HCT116 (cell line): ENCODE measurements at regions not wholly inside any gene's neighbourhood (a gene's known extent, or its start where the extent isn't known, plus 50 kb on each side); places are given as distances from the start of the nearest gene placed in this dataset.

Source experiments
- ATAC-seq: fragments of 200-7000 bp; cut with Tn5 transposase; 2 replicates; pipeline ENCODE4 v1.9.1; 2020; ENCODE audit warnings: mild to moderate bottlenecking, moderate library complexity
- BruUV-seq: library from RNA; stranded (reverse); fragments of 400-500 nt; replicated peaks from 2 replicates; lab custom pipeline; 2021; lab: Mats Ljungman, UMichigan
- CTCF ChIA-PET: fragments of 300-600 bp; sonication (Branson Sonifier 250); formaldehyde crosslinking; loops from one replicate; lab custom pipeline; 2021; ENCODE audit warnings: antibody characterized with exemption; lab: Charles Lee
- POLR2A ChIA-PET: fragments of 300-600, 350-600 bp; sonication (Branson Sonifier 250); formaldehyde crosslinking; loops from one replicate; lab custom pipeline; 2021; ENCODE audit warnings: antibody characterized with exemption; lab: Charles Lee
- RAD21 ChIA-PET, 2 experiments: fragments of 300-600 bp; sonication (Branson Sonifier 250); formaldehyde crosslinking; loops; one replicate each; lab custom pipeline; 2023; ENCODE audit warnings: low total read pairs in 2 of 2; ENCODE audit not compliant: uncharacterized antibody in 2 of 2, unreplicated experiment in 2 of 2, low non-redundant PET in 1 of 2; lab: Charles Lee
- DNase-seq: peaks from one replicate; pipeline ENCODE4 v3.0.0-alpha.2; 2010; ENCODE audit warnings: low read depth, low spot score
- H2AFZ ChIP-seq: fragments of 200-600 bp; shearing (Covaris generic), sonication (generic); 2 replicates; pipeline ENCODE4 v1.6.1; 2017; ENCODE audit warnings: low read depth, mixed run types, mixed read lengths, antibody characterized with exemption, low read length; ENCODE audit not compliant: poor library complexity, severe bottlenecking
- H3K27ac ChIP-seq: 2 replicates; pipeline ENCODE4 v1.5.1; 2012; ENCODE audit warnings: low read depth, low read length
- H3K27me3 ChIP-seq: fragments of 200-600 bp; sonication (generic); 2 replicates; pipeline ENCODE4 v1.6.1; 2016; ENCODE audit warnings: mixed run types, low read length, mixed read lengths; ENCODE audit not compliant: insufficient read depth
- H3K36me3 ChIP-seq, 2 experiments: fragments of 200-500 bp in 1 of 2; fragments of 200-600 bp in 1 of 2; sonication (Bioruptor generic) in 1 of 2; sonication (generic) in 1 of 2; 2 replicates each; pipeline versions ENCODE4 v1.5.1 to v1.6.1; 2014 to 2016; ENCODE audit warnings: low read length in 2 of 2, inconsistent platforms in 1 of 2, mixed read lengths in 1 of 2, mixed run types in 1 of 2; ENCODE audit not compliant: insufficient read depth in 2 of 2, control insufficient read depth in 1 of 2
- H3K4me1 ChIP-seq, 2 experiments: fragments of 200-600 bp in 1 of 2; sonication (generic) in 1 of 2; 2 replicates each; pipeline versions ENCODE4 v1.5.1 to v1.6.1; 2012 to 2017; ENCODE audit warnings: low read length in 2 of 2, inconsistent platforms in 1 of 2, mild to moderate bottlenecking in 1 of 2, mixed read lengths in 1 of 2, mixed run types in 1 of 2, moderate library complexity in 1 of 2; ENCODE audit not compliant: insufficient read depth in 2 of 2, control insufficient read depth in 1 of 2
- H3K4me2 ChIP-seq: fragments of 200-600 bp; sonication (generic); 2 replicates; pipeline ENCODE4 v1.6.1; 2017; ENCODE audit warnings: mixed run types, low read length, mixed read lengths
- H3K4me3 ChIP-seq, 2 experiments: fragments of 200-600 bp in 1 of 2; sonication (generic) in 1 of 2; replicated peaks in 1 of 2; 2 replicates each; pipeline ENCODE4 v1.5.1; 2011 to 2016; ENCODE audit warnings: low read length in 2 of 2, control low read depth in 1 of 2, low read depth in 1 of 2, mild to moderate bottlenecking in 1 of 2, mixed read lengths in 1 of 2, mixed run types in 1 of 2
- H3K79me2 ChIP-seq: fragments of 200-600 bp; sonication (generic); 2 replicates; pipeline ENCODE4 v1.6.1; 2017; ENCODE audit warnings: mild to moderate bottlenecking, mixed run types, low read length, moderate library complexity, mixed read lengths; ENCODE audit not compliant: insufficient read depth
- H3K9ac ChIP-seq: fragments of 200-600 bp; sonication (generic); 2 replicates; pipeline ENCODE4 v1.6.1; 2016; ENCODE audit warnings: low read length, mixed read lengths
- H3K9me2 ChIP-seq: fragments of 200-600 bp; sonication (generic), shearing (Covaris generic); 2 replicates; pipeline ENCODE4 v1.6.1; 2017; ENCODE audit warnings: mixed run types, mild to moderate bottlenecking, moderate library complexity; ENCODE audit not compliant: insufficient read depth
- H3K9me3 ChIP-seq, 2 experiments: fragments of 200-500 bp in 1 of 2; fragments of 200-600 bp in 1 of 2; sonication (Bioruptor generic) in 1 of 2; sonication (generic) in 1 of 2; 2 replicates each; pipeline ENCODE4 v1.6.1; 2014 to 2017; ENCODE audit warnings: low read length in 2 of 2, mixed read lengths in 2 of 2, inconsistent platforms in 1 of 2, low read depth in 1 of 2, mild to moderate bottlenecking in 1 of 2, mixed run types in 1 of 2, moderate library complexity in 1 of 2; ENCODE audit not compliant: control insufficient read depth in 1 of 2, insufficient read depth in 1 of 2
- H4K20me1 ChIP-seq: fragments of 200-600 bp; sonication (generic), shearing (Covaris generic); 2 replicates; pipeline ENCODE4 v1.6.1; 2017; ENCODE audit warnings: mixed run types, mild to moderate bottlenecking, moderate library complexity; ENCODE audit not compliant: insufficient read depth
- CEBPB ChIP-seq: IDR thresholded peaks from 2 replicates; pipeline ENCODE4 v1.6.1; 2012; ENCODE audit warnings: low read depth
- ELF1 ChIP-seq: IDR thresholded peaks from 2 replicates; pipeline ENCODE4 v1.6.1; 2012; ENCODE audit warnings: low read depth, borderline replicate concordance
- EZH2 ChIP-seq: fragments of 200-600 bp; sonication (generic); IDR thresholded peaks from 2 replicates; pipeline ENCODE4 v1.6.1; 2017; ENCODE audit warnings: antibody characterized with exemption, mixed run types
- POLR2A ChIP-seq: IDR thresholded peaks from 2 replicates; pipeline ENCODE4 v1.7.0; 2011; ENCODE audit warnings: borderline replicate concordance; ENCODE audit not compliant: insufficient read depth, insufficient read length; ENCODE audit errors: extremely low read depth
- POLR2AphosphoS5 ChIP-seq: IDR thresholded peaks from 2 replicates; pipeline ENCODE4 v1.6.1; 2011; ENCODE audit warnings: mild to moderate bottlenecking, low read depth, low read length, moderate library complexity
- RAD21 ChIP-seq: IDR thresholded peaks from 2 replicates; pipeline ENCODE4 v1.6.1; 2012; ENCODE audit warnings: low read depth, mild to moderate bottlenecking
- SIN3A ChIP-seq: IDR thresholded peaks from 2 replicates; pipeline ENCODE4 v1.6.1; 2012; ENCODE audit warnings: low read depth
- SRF ChIP-seq: IDR thresholded peaks from 2 replicates; pipeline ENCODE4 v1.6.1; 2012; ENCODE audit warnings: low read depth
- TCF7L2 ChIP-seq: IDR thresholded peaks from 2 replicates; pipeline ENCODE4 v1.7.0; 2011; ENCODE audit warnings: borderline replicate concordance, inconsistent platforms; ENCODE audit not compliant: insufficient read depth, insufficient read length; ENCODE audit errors: extremely low read depth
- YY1 ChIP-seq: IDR thresholded peaks from 2 replicates; pipeline ENCODE4 v1.6.1; 2011; ENCODE audit warnings: low read length, low read depth, moderate library complexity, mild to moderate bottlenecking; ENCODE audit not compliant: insufficient replicate concordance; ENCODE audit errors: extremely low read depth
- ZNF274 ChIP-seq: fragments of 200-500 bp; sonication (Bioruptor generic); IDR thresholded peaks from 2 replicates; pipeline ENCODE4 v1.6.1; 2014; ENCODE audit warnings: mild to moderate bottlenecking, low read depth, low read length, inconsistent platforms
- intact Hi-C: fragments of 100-400 bp; cut with micrococcal nuclease; formaldehyde crosslinking; loops from 2 replicates; pipeline ENCODE4 v1.10.0; 2022
- TF ChIP-seq, protein P1 (sequence below), 3 experiments: fragments of 200-600 bp in 1 of 3; sonication (generic) in 1 of 3; IDR thresholded peaks in 2 of 3; conservative IDR thresholded peaks in 1 of 3; 2 replicates each; pipeline ENCODE4 v1.5.1; 2012 to 2017; ENCODE audit warnings: low read depth in 2 of 3, low read length in 2 of 3, antibody characterized with exemption in 1 of 3, borderline replicate concordance in 1 of 3, control low read depth in 1 of 3, mild to moderate bottlenecking in 1 of 3, mixed read lengths in 1 of 3, mixed run types in 1 of 3, moderate library complexity in 1 of 3; ENCODE audit not compliant: insufficient read depth in 1 of 3

DNA sequence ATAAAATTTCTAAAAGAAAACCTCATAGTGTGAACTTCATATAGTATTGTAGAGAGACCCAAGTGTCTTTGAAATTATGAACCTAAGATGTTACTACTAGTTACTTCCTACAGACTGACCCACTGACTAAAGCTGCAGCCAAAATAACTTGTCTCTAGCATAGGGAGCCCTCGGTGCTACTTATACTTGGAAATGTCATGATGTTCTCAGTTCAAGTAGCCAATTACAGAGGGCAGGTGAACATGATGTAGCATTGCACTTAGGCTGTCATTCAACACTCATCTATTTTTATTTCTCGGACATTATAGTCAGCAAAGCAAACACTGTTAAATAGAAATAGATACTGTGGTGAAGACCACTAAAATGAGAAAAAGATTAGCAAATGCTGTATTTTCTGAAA is 165.6 kb downstream of the AREG start:
- Histone ChIP-seq H2AFZ (no peak overlapping the region), H3K9me2 (no peaks in the 10 kb centered on the region), H3K9me3 (no peaks in the 10 kb centered on the region), H3K27me3 (no peaks in the 10 kb centered on the region), H4K20me1 (no peaks in the 10 kb centered on the region), H3K27ac (no peak overlapping the region), H3K4me3 (no peak overlapping the region), H3K4me2 (no peak overlapping the region), H3K79me2 (no peaks in the 10 kb centered on the region), H3K9ac (no peak overlapping the region), H3K36me3 (peaks cover 0 to 5% of the 10 kb centered on the region in 2 experiments; a peak in 1 of 4 replicates), H3K4me1 (peaks cover 7 to 24% of the 10 kb centered on the region in 2 experiments)
- ChIA-PET RAD21 (no interaction called here), CTCF (no interaction called here), POLR2A (interaction anchor here (1.0 kb wide), 1 partner anchor 66 kb away, joined by 3 read pairs; no protein-coding TSS in a partner anchor)
- no peak for TF ChIP-seq RAD21
- BruUV-seq, result no TSS peak
- intact Hi-C loops, result no loop called here
- DNase-seq (no peak), ATAC-seq (no peak)

DNA sequence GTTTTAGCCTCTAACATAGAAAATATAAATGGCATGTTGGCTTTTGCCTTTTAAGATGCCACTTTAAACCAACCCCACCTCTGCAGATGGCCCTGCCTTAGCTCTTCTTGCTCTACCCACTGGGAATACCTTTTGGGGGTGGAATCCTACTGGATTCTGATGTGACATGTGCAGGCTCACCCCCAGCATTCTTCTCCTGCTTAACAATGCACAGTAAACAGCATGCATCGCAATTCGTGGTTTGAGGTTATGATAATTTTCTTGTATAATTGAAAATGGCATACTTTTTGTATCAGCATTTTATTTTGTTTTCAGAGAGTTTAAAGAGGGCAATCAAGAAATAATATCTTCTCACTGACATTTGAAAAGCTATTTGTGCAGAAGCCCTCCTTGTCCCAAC is 167.9 kb downstream of the AREG start:
- DNase-seq, result no peak
- H3K9me2 ChIP-seq, result no peaks in the 10 kb centered on the region
- H3K9me3 ChIP-seq, result peaks cover 5 to 8% of the 10 kb centered on the region in 2 experiments; a peak in 1 of 4 replicates
- peaks cover 16 to 28% of the 10 kb centered on the region in 2 experiments for H3K4me1 ChIP-seq
- no peak overlapping the region for H3K4me3 ChIP-seq
- TF ChIP-seq SIN3A (no peak), SRF (no peak), ZNF274 (no peak), POLR2AphosphoS5 (no peak), EZH2 (no peak), ELF1 (no peak), CEBPB (no peak), YY1 (no peak), TCF7L2 (no peak), POLR2A (no peak)
- TF ChIP-seq, protein P1, sequence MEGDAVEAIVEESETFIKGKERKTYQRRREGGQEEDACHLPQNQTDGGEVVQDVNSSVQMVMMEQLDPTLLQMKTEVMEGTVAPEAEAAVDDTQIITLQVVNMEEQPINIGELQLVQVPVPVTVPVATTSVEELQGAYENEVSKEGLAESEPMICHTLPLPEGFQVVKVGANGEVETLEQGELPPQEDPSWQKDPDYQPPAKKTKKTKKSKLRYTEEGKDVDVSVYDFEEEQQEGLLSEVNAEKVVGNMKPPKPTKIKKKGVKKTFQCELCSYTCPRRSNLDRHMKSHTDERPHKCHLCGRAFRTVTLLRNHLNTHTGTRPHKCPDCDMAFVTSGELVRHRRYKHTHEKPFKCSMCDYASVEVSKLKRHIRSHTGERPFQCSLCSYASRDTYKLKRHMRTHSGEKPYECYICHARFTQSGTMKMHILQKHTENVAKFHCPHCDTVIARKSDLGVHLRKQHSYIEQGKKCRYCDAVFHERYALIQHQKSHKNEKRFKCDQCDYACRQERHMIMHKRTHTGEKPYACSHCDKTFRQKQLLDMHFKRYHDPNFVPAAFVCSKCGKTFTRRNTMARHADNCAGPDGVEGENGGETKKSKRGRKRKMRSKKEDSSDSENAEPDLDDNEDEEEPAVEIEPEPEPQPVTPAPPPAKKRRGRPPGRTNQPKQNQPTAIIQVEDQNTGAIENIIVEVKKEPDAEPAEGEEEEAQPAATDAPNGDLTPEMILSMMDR (IDR thresholded peaks at IDR 0.05 in 2 of 3, conservative IDR thresholded peaks at IDR 0.05 in 1 of 3; ENCODE audit: borderline replicate concordance in 1 of 3, insufficient read depth in 1 of 3, low read depth in 2 of 3, low read length in 2 of 3), result no peak
- TF ChIP-seq, all 23 proteins: peak for 0
- no peak overlapping the region for H3K4me2 ChIP-seq
- RAD21 ChIA-PET, result no interaction called here
- no peak for ATAC-seq
- H3K9ac ChIP-seq, result no peak overlapping the region
- H2AFZ ChIP-seq, result no peak overlapping the region
- POLR2A ChIA-PET, result no interaction called here
- CTCF ChIA-PET, result no interaction called here
- no TSS peak for BruUV-seq
- H3K79me2 ChIP-seq, result no peaks in the 10 kb centered on the region
- no peaks in the 10 kb centered on the region for H4K20me1 ChIP-seq
- no peak overlapping the region for H3K27ac ChIP-seq
- H3K27me3 ChIP-seq, result no peaks in the 10 kb centered on the region
- intact Hi-C loops, result no loop called here
- H3K36me3 ChIP-seq, result peaks cover 0 to 15% of the 10 kb centered on the region in 2 experiments; a peak in 2 of 4 replicates
